CD4-positive, alpha-beta T cell treated with Interleukin-1 beta for 1 hour (primary cell): ENCODE measurements at regions not wholly inside any gene's neighbourhood (a gene's known extent, or its start where the extent isn't known, plus 50 kb on each side); places are given as distances from the start of the nearest gene placed in this dataset.

Experiments
- DNase-seq, 2 donors: peaks; one replicate each; pipeline ENCODE4 v3.0.0-alpha.2; 2020 to 2022

GRCh38 chr10:10520491-10521385 lies 496.9 kb upstream of the CELF2 start:
- no peak for DNase-seq

GRCh38 chr10:10526846-10527245 lies 490.8 kb upstream of the CELF2 start:
- no peak for DNase-seq

GRCh38 chr10:10527861-10528562 lies 489.7 kb upstream of the CELF2 start:
- no peak for DNase-seq

GRCh38 chr10:10528563-10528910 lies 489.1 kb upstream of the CELF2 start:
- no peak for DNase-seq

- DNase-seq = no peak
Measured at GRCh38 chr10:10530313-10530712, 487.4 kb upstream of the CELF2 start.

GRCh38 chr10:10532236-10532635 lies 485.4 kb upstream of the CELF2 start:
- no peak for DNase-seq

- no peak for DNase-seq
Measured at GRCh38 chr10:10532826-10533225, 484.8 kb upstream of the CELF2 start.

- no peak for DNase-seq
Measured at GRCh38 chr10:10533437-10533836, 484.2 kb upstream of the CELF2 start.

GRCh38 chr10:10538326-10538725 lies 479.3 kb upstream of the CELF2 start:
- no peak for DNase-seq

GRCh38 chr10:10540398-10540797 lies 477.3 kb upstream of the CELF2 start:
- DNase-seq = no peak

- DNase-seq = no peak
Measured at GRCh38 chr10:10542477-10542876, 475.2 kb upstream of the CELF2 start.

- DNase-seq = no peak
Measured at GRCh38 chr10:10544890-10545289, 472.8 kb upstream of the CELF2 start.

- DNase-seq = no peak
Measured at GRCh38 chr10:10545771-10546170, 471.9 kb upstream of the CELF2 start.

GRCh38 chr10:10551596-10552301 lies 465.9 kb upstream of the CELF2 start:
- DNase-seq = no peak

GRCh38 chr10:10552948-10553347 lies 464.7 kb upstream of the CELF2 start:
- no peak for DNase-seq

GRCh38 chr10:10564081-10564794 lies 453.4 kb upstream of the CELF2 start:
- no peak for DNase-seq

GRCh38 chr10:10576937-10577336 lies 440.7 kb upstream of the CELF2 start:
- DNase-seq = no peak

- no peak for DNase-seq
Measured at GRCh38 chr10:10579709-10580108, 438.0 kb upstream of the CELF2 start.

- no peak for DNase-seq
Measured at GRCh38 chr10:10584161-10584560, 433.5 kb upstream of the CELF2 start.

- DNase-seq = no peak
Measured at GRCh38 chr10:10587744-10588393, 429.8 kb upstream of the CELF2 start.

GRCh38 chr10:10589540-10590303 lies 427.9 kb upstream of the CELF2 start:
- DNase-seq = no peak
